GM12891 (cell line): ENCODE measurements at regions not wholly inside any gene's neighbourhood (a gene's known extent, or its start where the extent isn't known, plus 50 kb on each side); places are given as distances from the start of the nearest gene placed in this dataset.

Experiments
- POLR2A ChIP-seq: IDR thresholded peaks from 2 replicates; pipeline ENCODE4 v1.6.1; 2011; ENCODE audit warnings: low read depth, low read length, control low read depth
- POLR2AphosphoS5 ChIP-seq: IDR thresholded peaks from 2 replicates; pipeline ENCODE4 v1.6.1; 2011; ENCODE audit warnings: low read depth, low read length, control low read depth

- TF ChIP-seq POLR2AphosphoS5 (no peak), POLR2A (no peak)
These were observed 336.5 kb downstream of the MIAT start for GRCh38 chr22:26993886-26994285.
